GM21576 (cell line): ENCODE measurements at regions not wholly inside any gene's neighbourhood (a gene's known extent, or its start where the extent isn't known, plus 50 kb on each side); places are given as distances from the start of the nearest gene placed in this dataset.

Experiments
- ATAC-seq: cut with Tn5 transposase; IDR thresholded peaks from one replicate; pipeline ENCODE4 v1.9.1; 2021; ENCODE audit warnings: mild to moderate bottlenecking, moderate library complexity; ENCODE audit not compliant: unreplicated experiment

- ATAC-seq = no peak
Measured at GRCh38 chr1:37410105-37410504, 64.3 kb upstream of the ZC3H12A start.

GRCh38 chr1:37410815-37411214, 63.6 kb upstream of the ZC3H12A start:
- no peak for ATAC-seq

- ATAC-seq = no peak
Measured at GRCh38 chr1:37415611-37416244, 58.7 kb upstream of the ZC3H12A start.

- ATAC-seq = no peak
Measured at GRCh38 chr1:37420456-37420855, 53.9 kb upstream of the ZC3H12A start.

GRCh38 chr1:37423810-37424209, 50.6 kb upstream of the ZC3H12A start:
- ATAC-seq = no peak

- ATAC-seq = no peak
Measured at GRCh38 chr1:37424523-37424922, 49.9 kb upstream of the ZC3H12A start.
